Endothelial cell of umbilical vein (primary cell): ENCODE measurements at regions not wholly inside any gene's neighbourhood (a gene's known extent, or its start where the extent isn't known, plus 50 kb on each side); places are given as distances from the start of the nearest gene placed in this dataset.

Experiments used
- CTCF ChIP-seq, 2 donors: IDR thresholded peaks; 1 replicate in 1 of 2; 2 replicates in 1 of 2; pipeline ENCODE4 v1.5.1; 2011; ENCODE audit warnings: low read length in 2 of 2, mild to moderate bottlenecking in 2 of 2, moderate library complexity in 2 of 2, control low read depth in 1 of 2, inconsistent platforms in 1 of 2, low read depth in 1 of 2; ENCODE audit not compliant: insufficient read depth in 1 of 2; ENCODE audit errors: extremely low read depth in 1 of 2
- EZH2 ChIP-seq: IDR thresholded peaks from 2 replicates; pipeline ENCODE4 v1.6.1; 2012; ENCODE audit warnings: borderline replicate concordance, low read depth, mild to moderate bottlenecking, moderate library complexity, low read length, inconsistent platforms; ENCODE audit not compliant: severe bottlenecking
- GATA2 ChIP-seq: IDR thresholded peaks from 2 replicates; pipeline ENCODE4 v1.7.0; 2011; ENCODE audit warnings: low read depth, mild to moderate bottlenecking, moderate library complexity, mixed read lengths, low read length; ENCODE audit not compliant: insufficient read length, insufficient read depth
- POLR2A ChIP-seq: IDR thresholded peaks from 2 replicates; pipeline ENCODE4 v1.6.1; 2012; ENCODE audit warnings: low read depth, mild to moderate bottlenecking, control low read depth, low read length
- POLR2AphosphoS5 ChIP-seq: IDR thresholded peaks from 2 replicates; pipeline ENCODE4 v1.6.1; 2012; ENCODE audit warnings: low read depth, mild to moderate bottlenecking, control low read depth, low read length, moderate library complexity; ENCODE audit not compliant: insufficient read depth

GRCh38 chr5:86360801-86361200 is 256.9 kb upstream of the COX7C start:
- TF ChIP-seq CTCF (IDR thresholded peaks at IDR 0.05; ENCODE audit: extremely low read depth in 1 of 2, insufficient read depth in 1 of 2, low read depth in 1 of 2, low read length in 2 of 2) (no peak), EZH2 (no peak), POLR2A (no peak), GATA2 (no peak), POLR2AphosphoS5 (no peak)
